ENCODE measurements at regions not wholly inside any gene's neighbourhood (a gene's known extent, or its start where the extent isn't known, plus 50 kb on each side); places are given as distances from the start of the nearest gene placed in this dataset.

GRCh38 chr18:39951142-39951720 is 2003.8 kb upstream of the PIK3C3 start:
- Histone ChIP-seq H3K9ac (replicated peaks; ENCODE audit: extremely low read depth, insufficient read depth, low read length) (no peak overlapping the region), H3K79me2 (ENCODE audit: control insufficient read depth, insufficient read depth, low read length) (no peaks in the 10 kb centered on the region), H3K4me1 (ENCODE audit: control insufficient read depth, extremely low read depth, insufficient read depth, low read length) (peaks cover 12% of the 10 kb centered on the region), H4K20me1 (replicated peaks; ENCODE audit: control insufficient read depth, extremely low read depth, insufficient read depth, low read length) (no peaks in the 10 kb centered on the region), H3K36me3 (ENCODE audit: control insufficient read depth in 2 of 2, extremely low read depth in 1 of 2, insufficient read depth in 2 of 2, low read length in 2 of 2) (no peaks in the 10 kb centered on the region), H3K9me3 (replicated peaks; ENCODE audit: control insufficient read depth, insufficient read depth, low read length) (no peaks in the 10 kb centered on the region), H3K9me1 (replicated peaks; ENCODE audit: control insufficient read depth, extremely low read depth, insufficient read depth, low read length) (no peaks in the 10 kb centered on the region), H2AFZ (ENCODE audit: low read depth, low read length) (no peak overlapping the region), H3K4me2 (ENCODE audit: insufficient read depth, low read length) (no peak overlapping the region), H3K4me3 (replicated peaks in 1 of 3; ENCODE audit: insufficient read depth in 1 of 3, low read depth in 1 of 3, low read length in 3 of 3) (no peak overlapping the region), H3K27me3 (ENCODE audit: control insufficient read depth in 2 of 2, insufficient read depth in 2 of 2, low read length in 2 of 2) (no peaks in the 10 kb centered on the region), H3K27ac (ENCODE audit: insufficient read depth, low read depth, low read length) (no peak overlapping the region)
- intact Hi-C loops (cut with micrococcal nuclease) (no loop called here), dilution Hi-C loops (cut with MboI; ENCODE audit: extremely low pct_ligation_motif_present, low sequenced_read_pairs) (no loop called here)
- no peak for FAIRE-seq
- TF ChIP-seq FOS (IDR thresholded peaks at IDR 0.05; ENCODE audit: borderline replicate concordance, insufficient read depth, low read length) (peak; percentile 7), JUN (IDR thresholded peaks at IDR 0.05; ENCODE audit: borderline replicate concordance, insufficient read depth, insufficient read length, low read depth) (no peak)
- CTCF ChIA-PET, result no interaction called here
- BruUV-seq (replicated peaks), result no TSS peak
- POLR2A ChIA-PET, result no interaction called here
- DNase-seq (ENCODE audit: low read depth, low spot score), result no peak

GRCh38 chr18:39946623-39947061 is 2008.4 kb upstream of the PIK3C3 start:
- H3K9me1 ChIP-seq (replicated peaks; ENCODE audit: control insufficient read depth, extremely low read depth, insufficient read depth, low read length), result no peaks in the 10 kb centered on the region
- intact Hi-C loops (cut with micrococcal nuclease), result loop anchor here (2.0 kb wide), 1 partner anchor 24 kb away; no protein-coding TSS in a partner anchor
- BruUV-seq (replicated peaks), result no TSS peak
- POLR2A ChIA-PET, result no interaction called here
- CTCF ChIA-PET, result interaction anchor here (0.8 to 1.2 kb wide), 2 partner anchors 18 to 213 kb away, joined by 3 to 5 read pairs; no protein-coding TSS in a partner anchor
- TF ChIP-seq GATA2 (IDR thresholded peaks at IDR 0.05; ENCODE audit: insufficient read depth, insufficient read length, low read depth, low read length) (peak; percentile 9), MAX (IDR thresholded peaks at IDR 0.05; ENCODE audit: insufficient read depth, insufficient read length) (no peak), POLR2A (IDR thresholded peaks at IDR 0.05; ENCODE audit: low read depth, low read length) (no peak), FOS (IDR thresholded peaks at IDR 0.05; ENCODE audit: borderline replicate concordance, insufficient read depth, low read length) (peak; percentile 81), POLR2AphosphoS5 (IDR thresholded peaks at IDR 0.05; ENCODE audit: insufficient read depth, low read depth, low read length) (no peak), EZH2 (IDR thresholded peaks at IDR 0.05; ENCODE audit: borderline replicate concordance, low read depth, low read length, severe bottlenecking) (no peak), MYC (IDR thresholded peaks at IDR 0.05; ENCODE audit: low read depth, low read length) (no peak), JUN (IDR thresholded peaks at IDR 0.05; ENCODE audit: borderline replicate concordance, insufficient read depth, insufficient read length, low read depth) (peak; percentile 74), CTCF (IDR thresholded peaks at IDR 0.05; ENCODE audit: extremely low read depth in 1 of 2, insufficient read depth in 1 of 2, low read depth in 1 of 2, low read length in 2 of 2) (no peak)
- H3K36me3 ChIP-seq (ENCODE audit: control insufficient read depth in 2 of 2, extremely low read depth in 1 of 2, insufficient read depth in 2 of 2, low read length in 2 of 2), result no peaks in the 10 kb centered on the region
- H2AFZ ChIP-seq (ENCODE audit: low read depth, low read length), result peak overlapping the region; percentile 9
- dilution Hi-C loops (cut with MboI; ENCODE audit: extremely low pct_ligation_motif_present, low sequenced_read_pairs), result no loop called here
- no peaks in the 10 kb centered on the region for H3K27me3 ChIP-seq (ENCODE audit: control insufficient read depth in 2 of 2, insufficient read depth in 2 of 2, low read length in 2 of 2)
- DNase-seq (ENCODE audit: low read depth, low spot score), result peak; percentile 64
- H3K79me2 ChIP-seq (ENCODE audit: control insufficient read depth, insufficient read depth, low read length), result no peaks in the 10 kb centered on the region
- no peaks in the 10 kb centered on the region for H3K9me3 ChIP-seq (replicated peaks; ENCODE audit: control insufficient read depth, insufficient read depth, low read length)
- no peaks in the 10 kb centered on the region for H4K20me1 ChIP-seq (replicated peaks; ENCODE audit: control insufficient read depth, extremely low read depth, insufficient read depth, low read length)
- H3K4me2 ChIP-seq (ENCODE audit: insufficient read depth, low read length), result peak overlapping the region; percentile 5
- no peak for FAIRE-seq
- H3K4me3 ChIP-seq (replicated peaks in 1 of 3; ENCODE audit: insufficient read depth in 1 of 3, low read depth in 1 of 3, low read length in 3 of 3), result no peak overlapping the region
- peak overlapping the region; percentile 38 for H3K27ac ChIP-seq (ENCODE audit: insufficient read depth, low read depth, low read length)
- H3K4me1 ChIP-seq (ENCODE audit: control insufficient read depth, extremely low read depth, insufficient read depth, low read length), result peaks cover 17% of the 10 kb centered on the region
- H3K9ac ChIP-seq (replicated peaks; ENCODE audit: extremely low read depth, insufficient read depth, low read length), result no peak overlapping the region

All from endothelial cell of umbilical vein (primary cell).